ENCODE measurements at regions not wholly inside any gene's neighbourhood (a gene's known extent, or its start where the extent isn't known, plus 50 kb on each side); places are given as distances from the start of the nearest gene placed in this dataset.

DNA sequence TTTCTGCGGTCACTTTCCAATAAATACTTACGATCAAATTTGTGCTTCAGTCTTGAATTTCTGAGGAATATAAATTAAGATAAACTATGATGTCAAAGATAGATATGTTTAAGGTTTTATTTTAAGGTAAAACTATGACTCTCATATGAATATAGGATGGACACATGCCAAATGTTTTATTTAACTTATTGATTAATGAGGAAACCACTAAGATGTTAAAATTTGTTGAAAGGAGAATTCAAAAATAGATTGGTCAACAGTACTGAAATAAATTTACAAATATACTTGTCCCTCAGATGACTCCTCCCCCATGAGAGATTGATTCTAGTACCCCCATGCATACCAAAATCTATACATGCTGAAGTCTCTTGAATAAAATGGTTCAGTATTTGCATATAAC is 319.7 kb upstream of the KCNH8 start:
- TF ChIP-seq POLR2A (IDR thresholded peaks at IDR 0.05) (no peak), EP300 (IDR thresholded peaks at IDR 0.05) (no peak)
- TF ChIP-seq, protein P1, sequence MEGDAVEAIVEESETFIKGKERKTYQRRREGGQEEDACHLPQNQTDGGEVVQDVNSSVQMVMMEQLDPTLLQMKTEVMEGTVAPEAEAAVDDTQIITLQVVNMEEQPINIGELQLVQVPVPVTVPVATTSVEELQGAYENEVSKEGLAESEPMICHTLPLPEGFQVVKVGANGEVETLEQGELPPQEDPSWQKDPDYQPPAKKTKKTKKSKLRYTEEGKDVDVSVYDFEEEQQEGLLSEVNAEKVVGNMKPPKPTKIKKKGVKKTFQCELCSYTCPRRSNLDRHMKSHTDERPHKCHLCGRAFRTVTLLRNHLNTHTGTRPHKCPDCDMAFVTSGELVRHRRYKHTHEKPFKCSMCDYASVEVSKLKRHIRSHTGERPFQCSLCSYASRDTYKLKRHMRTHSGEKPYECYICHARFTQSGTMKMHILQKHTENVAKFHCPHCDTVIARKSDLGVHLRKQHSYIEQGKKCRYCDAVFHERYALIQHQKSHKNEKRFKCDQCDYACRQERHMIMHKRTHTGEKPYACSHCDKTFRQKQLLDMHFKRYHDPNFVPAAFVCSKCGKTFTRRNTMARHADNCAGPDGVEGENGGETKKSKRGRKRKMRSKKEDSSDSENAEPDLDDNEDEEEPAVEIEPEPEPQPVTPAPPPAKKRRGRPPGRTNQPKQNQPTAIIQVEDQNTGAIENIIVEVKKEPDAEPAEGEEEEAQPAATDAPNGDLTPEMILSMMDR (IDR thresholded peaks at IDR 0.05), result no peak

Data from ovary (tissue), 3 donors.